ENCODE measurements at regions not wholly inside any gene's neighbourhood (a gene's known extent, or its start where the extent isn't known, plus 50 kb on each side); places are given as distances from the start of the nearest gene placed in this dataset.

DNA sequence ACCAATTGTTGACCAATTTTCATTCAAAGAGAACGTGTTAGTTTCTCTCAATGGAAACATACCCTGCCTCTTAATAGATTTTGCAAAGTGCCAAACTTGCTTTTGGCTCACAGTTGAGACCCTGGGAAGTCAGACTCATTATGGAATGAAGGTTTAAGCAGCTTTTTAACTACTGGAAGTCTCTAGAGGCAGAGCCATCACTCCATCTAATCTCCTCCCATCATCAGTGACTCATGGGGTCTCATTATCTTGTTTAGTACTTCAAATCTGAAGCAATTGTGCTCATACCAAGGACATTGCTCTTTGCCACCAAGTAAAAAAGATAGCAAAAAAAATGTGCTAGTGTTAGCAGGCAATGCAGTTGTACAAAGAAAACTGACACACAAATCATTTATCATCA lies 537.1 kb upstream of the LRRC4C start:
- Histone ChIP-seq H3K27ac (no peak overlapping the region), H3K9me3 (no peaks in the 10 kb centered on the region), H3K27me3 (no peaks in the 10 kb centered on the region), H3K36me3 (no peaks in the 10 kb centered on the region), H3K4me3 (no peak overlapping the region), H3K4me1 (peaks cover 0 to 22% (median 0%) of the 10 kb centered on the region in 4 donors)
- intact Hi-C loops (cut with DNase I; ENCODE audit: low total_unique reads) = no loop called here
- TF ChIP-seq, protein P1, sequence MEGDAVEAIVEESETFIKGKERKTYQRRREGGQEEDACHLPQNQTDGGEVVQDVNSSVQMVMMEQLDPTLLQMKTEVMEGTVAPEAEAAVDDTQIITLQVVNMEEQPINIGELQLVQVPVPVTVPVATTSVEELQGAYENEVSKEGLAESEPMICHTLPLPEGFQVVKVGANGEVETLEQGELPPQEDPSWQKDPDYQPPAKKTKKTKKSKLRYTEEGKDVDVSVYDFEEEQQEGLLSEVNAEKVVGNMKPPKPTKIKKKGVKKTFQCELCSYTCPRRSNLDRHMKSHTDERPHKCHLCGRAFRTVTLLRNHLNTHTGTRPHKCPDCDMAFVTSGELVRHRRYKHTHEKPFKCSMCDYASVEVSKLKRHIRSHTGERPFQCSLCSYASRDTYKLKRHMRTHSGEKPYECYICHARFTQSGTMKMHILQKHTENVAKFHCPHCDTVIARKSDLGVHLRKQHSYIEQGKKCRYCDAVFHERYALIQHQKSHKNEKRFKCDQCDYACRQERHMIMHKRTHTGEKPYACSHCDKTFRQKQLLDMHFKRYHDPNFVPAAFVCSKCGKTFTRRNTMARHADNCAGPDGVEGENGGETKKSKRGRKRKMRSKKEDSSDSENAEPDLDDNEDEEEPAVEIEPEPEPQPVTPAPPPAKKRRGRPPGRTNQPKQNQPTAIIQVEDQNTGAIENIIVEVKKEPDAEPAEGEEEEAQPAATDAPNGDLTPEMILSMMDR (IDR thresholded peaks at IDR 0.05) = no peak
- no peak for DNase-seq

DNA sequence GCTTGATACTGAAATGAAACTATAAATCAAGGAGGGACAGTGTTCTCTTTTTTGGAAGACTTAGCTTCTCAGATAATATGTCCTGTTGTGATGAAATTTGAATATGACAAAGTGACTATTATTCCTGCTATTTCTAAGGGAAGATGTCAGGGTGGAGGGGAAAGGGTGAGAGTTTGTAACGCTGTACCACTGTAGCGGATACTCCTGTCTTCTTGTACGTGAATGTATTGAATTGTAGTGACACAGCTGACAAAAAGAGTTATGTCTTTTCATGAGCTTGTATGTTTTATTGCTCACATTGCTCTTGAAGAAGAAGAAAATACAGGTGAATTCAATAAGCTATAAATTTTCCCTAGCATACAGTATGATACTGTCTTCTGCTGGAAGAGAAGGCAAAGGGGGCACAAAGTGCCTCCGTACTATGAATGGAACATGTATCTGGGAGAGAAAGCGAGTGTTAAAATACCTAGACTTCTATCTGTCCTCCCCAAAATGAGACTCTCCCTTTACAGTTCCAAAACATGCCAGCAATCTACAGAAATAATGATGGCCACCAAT lies 538.5 kb upstream of the LRRC4C start:
- intact Hi-C loops (cut with DNase I; ENCODE audit: low total_unique reads) = no loop called here
- Histone ChIP-seq H3K4me3 (no peak overlapping the region), H3K27me3 (no peaks in the 10 kb centered on the region), H3K27ac (no peak overlapping the region), H3K4me1 (peaks cover 0 to 22% (median 0%) of the 10 kb centered on the region in 4 donors), H3K9me3 (no peaks in the 10 kb centered on the region), H3K36me3 (no peaks in the 10 kb centered on the region)
- TF ChIP-seq, protein P1 (IDR thresholded peaks at IDR 0.05) = no peak
- no peak for DNase-seq

DNA sequence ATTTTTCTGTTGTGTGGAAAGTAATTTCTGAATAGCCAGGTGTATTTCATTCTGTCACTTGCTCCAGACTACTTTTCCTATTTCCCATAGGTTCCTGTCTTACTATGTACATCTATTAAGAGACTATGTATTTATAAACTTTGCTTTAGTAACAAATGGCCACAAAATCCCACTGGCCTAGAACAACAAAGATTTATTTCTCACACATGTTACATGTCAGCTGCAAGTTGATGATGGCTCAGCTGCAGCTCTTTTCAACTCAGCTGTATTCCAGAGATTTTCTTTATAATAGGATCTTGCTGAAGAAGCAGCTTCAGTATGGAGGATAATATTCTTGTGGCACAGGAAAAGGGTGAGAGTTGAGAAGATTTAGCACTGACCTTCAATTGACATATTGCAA lies 539.6 kb upstream of the LRRC4C start:
- Histone ChIP-seq H3K4me1 (peaks cover 0 to 16% (median 0%) of the 10 kb centered on the region in 4 donors), H3K9me3 (no peaks in the 10 kb centered on the region), H3K36me3 (no peaks in the 10 kb centered on the region), H3K4me3 (no peak overlapping the region), H3K27ac (no peak overlapping the region), H3K27me3 (no peaks in the 10 kb centered on the region)
- TF ChIP-seq, protein P1 (IDR thresholded peaks at IDR 0.05) = no peak
- intact Hi-C loops (cut with DNase I; ENCODE audit: low total_unique reads) = no loop called here
- no peak for DNase-seq

DNA sequence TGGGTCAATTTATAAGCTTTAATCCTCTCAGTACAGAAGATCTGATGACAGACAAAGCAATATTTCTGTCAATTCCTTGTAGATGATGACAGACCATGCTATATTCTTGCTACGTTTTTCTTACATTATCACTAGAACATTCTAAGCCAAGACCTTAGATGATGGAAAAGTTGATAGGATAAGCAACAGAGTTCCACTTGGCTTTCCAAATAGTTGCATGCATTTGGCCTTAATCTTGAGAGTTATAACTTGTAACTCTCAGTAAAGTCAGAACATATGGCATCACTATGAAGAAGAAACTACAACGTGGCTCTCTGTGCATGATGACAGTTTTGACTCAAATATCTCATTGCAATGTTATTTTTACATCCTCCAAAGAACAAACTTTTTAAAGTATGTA lies 544.3 kb upstream of the LRRC4C start:
- TF ChIP-seq, protein P1 (IDR thresholded peaks at IDR 0.05) = no peak
- Histone ChIP-seq H3K4me1 (peaks cover 0 to 12% (median 0%) of the 10 kb centered on the region in 4 donors), H3K4me3 (no peak overlapping the region), H3K27ac (no peak overlapping the region), H3K9me3 (no peaks in the 10 kb centered on the region), H3K27me3 (no peaks in the 10 kb centered on the region), H3K36me3 (no peaks in the 10 kb centered on the region)
- intact Hi-C loops (cut with DNase I; ENCODE audit: low total_unique reads) = no loop called here
- DNase-seq = no peak

DNA sequence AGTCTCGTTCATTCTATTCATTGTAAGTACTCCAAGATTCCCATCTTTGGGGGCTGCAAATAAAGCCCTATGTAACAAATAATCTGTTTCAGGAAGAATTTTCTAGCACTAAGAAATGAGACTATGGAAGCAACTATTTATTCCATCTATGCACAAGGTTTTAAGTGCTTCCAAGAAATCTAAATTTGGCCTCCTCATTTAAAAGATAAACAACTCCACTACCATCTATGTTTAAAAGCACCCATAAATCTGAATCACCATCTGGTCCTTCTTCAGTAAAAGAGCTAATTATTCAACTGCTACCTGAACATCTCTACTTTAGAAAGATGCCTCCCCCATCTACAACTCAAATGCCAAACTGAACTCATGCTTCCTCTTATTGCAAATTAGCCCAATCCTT lies 547.3 kb upstream of the LRRC4C start:
- intact Hi-C loops (cut with DNase I; ENCODE audit: low total_unique reads) = no loop called here
- no peak overlapping the region for H3K27ac ChIP-seq
- no peaks in the 10 kb centered on the region for H3K4me1 ChIP-seq
- no peaks in the 10 kb centered on the region for H3K36me3 ChIP-seq
- TF ChIP-seq, protein P1 (IDR thresholded peaks at IDR 0.05) = no peak
- H3K9me3 ChIP-seq = no peaks in the 10 kb centered on the region
- DNase-seq = no peak
- H3K4me3 ChIP-seq = no peak overlapping the region
- H3K27me3 ChIP-seq = no peaks in the 10 kb centered on the region

DNA sequence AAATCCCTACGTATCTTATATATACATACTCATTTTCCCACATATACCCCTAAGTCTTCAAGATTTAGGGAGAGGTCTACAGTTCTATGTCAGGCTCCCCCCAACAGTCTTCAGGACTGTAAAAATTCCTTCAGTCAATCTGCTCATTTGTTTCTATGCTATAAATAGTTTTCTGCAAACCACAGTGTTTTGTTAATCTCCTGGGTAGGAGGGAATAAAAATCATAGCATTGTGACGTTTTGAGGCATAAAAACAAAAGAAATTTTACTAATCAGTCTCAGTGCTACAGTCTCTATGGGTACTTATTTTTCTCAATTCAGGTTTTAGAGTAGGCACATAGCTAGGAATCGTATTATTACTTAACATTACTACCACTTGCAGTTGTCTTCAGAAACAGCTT lies 552.8 kb upstream of the LRRC4C start:
- no peak overlapping the region for H3K27ac ChIP-seq
- intact Hi-C loops (cut with DNase I; ENCODE audit: low total_unique reads) = no loop called here
- H3K36me3 ChIP-seq = no peaks in the 10 kb centered on the region
- no peaks in the 10 kb centered on the region for H3K27me3 ChIP-seq
- TF ChIP-seq, protein P1 (IDR thresholded peaks at IDR 0.05) = no peak
- DNase-seq = no peak
- H3K9me3 ChIP-seq = no peaks in the 10 kb centered on the region
- H3K4me3 ChIP-seq = no peak overlapping the region
- no peaks in the 10 kb centered on the region for H3K4me1 ChIP-seq

Measured in tibial artery (tissue), 4 donors.